ENCODE measurements at regions not wholly inside any gene's neighbourhood (a gene's known extent, or its start where the extent isn't known, plus 50 kb on each side); places are given as distances from the start of the nearest gene placed in this dataset.
"Not testable (repeated sequence)": the region's sequence is repeated elsewhere in the genome, so short reads cannot be mapped to it uniquely, and the experiment has no call there.

GRCh38 chr20:53676987-53677386 lies 83.3 kb upstream of the ZNF217 start:
- H3K27me3 ChIP-seq = no peaks in the 10 kb centered on the region
- H3K27ac ChIP-seq (replicated peaks in 1 of 4) = no peak overlapping the region
- TF ChIP-seq CTCF (IDR thresholded peaks at IDR 0.05) (no peak), POLR2A (IDR thresholded peaks at IDR 0.05; ENCODE audit: low read depth) (no peak), EP300 (IDR thresholded peaks at IDR 0.05) (no peak), POLR2AphosphoS5 (IDR thresholded peaks at IDR 0.05) (no peak)
- WGBS = 96% methylated on average over 8 of the region's 8 CpGs
- intact Hi-C loops (cut with DNase I) = no loop called here
- no peaks in the 10 kb centered on the region for H3K9me3 ChIP-seq
- H3K4me1 ChIP-seq = peaks cover 19 to 32% (median 22%) of the 10 kb centered on the region in 4 donors
- no peaks in the 10 kb centered on the region for H3K36me3 ChIP-seq
- no peak for DNase-seq (ENCODE audit: extremely low spot score)
- H3K4me3 ChIP-seq = no peak overlapping the region

GRCh38 chr20:53676519-53676822 lies 82.8 kb upstream of the ZNF217 start:
- Histone ChIP-seq H3K4me3 (no peak overlapping the region), H3K9me3 (no peaks in the 10 kb centered on the region), H3K36me3 (no peaks in the 10 kb centered on the region), H3K4me1 (peaks cover 19 to 32% (median 22%) of the 10 kb centered on the region in 4 donors), H3K27ac (replicated peaks in 1 of 4) (no peak overlapping the region), H3K27me3 (no peaks in the 10 kb centered on the region)
- intact Hi-C loops (cut with DNase I) = no loop called here
- no peak for TF ChIP-seq EP300 (IDR thresholded peaks at IDR 0.05)
- no peak for DNase-seq (ENCODE audit: extremely low spot score)
- 79% methylated on average over 2 of the region's 2 CpGs for WGBS

- DNase-seq (ENCODE audit: extremely low spot score) = no peak
- Histone ChIP-seq H3K27ac (replicated peaks in 1 of 4) (no peak overlapping the region), H3K9me3 (no peaks in the 10 kb centered on the region), H3K27me3 (no peaks in the 10 kb centered on the region), H3K4me1 (peaks cover 0 to under 1% (median under 1%) of the 10 kb centered on the region in 4 donors), H3K36me3 (no peaks in the 10 kb centered on the region), H3K4me3 (no peak overlapping the region)
- 83% methylated on average over 10 of the region's 10 CpGs for WGBS
- no peak for TF ChIP-seq POLR2A (IDR thresholded peaks at IDR 0.05; ENCODE audit: low read depth)
- no peak for TF ChIP-seq POLR2AphosphoS5 (IDR thresholded peaks at IDR 0.05)
- intact Hi-C loops (cut with DNase I) = no loop called here
Measured at GRCh38 chr20:53672484-53673129, 79.0 kb upstream of the ZNF217 start.

GRCh38 chr20:53671370-53671769 lies 77.7 kb upstream of the ZNF217 start:
- DNase-seq (ENCODE audit: extremely low spot score) = no peak
- intact Hi-C loops (cut with DNase I) = no loop called here

GRCh38 chr20:53669517-53670313 lies 76.1 kb upstream of the ZNF217 start:
- DNase-seq (ENCODE audit: extremely low spot score); intact Hi-C loops (cut with DNase I); H3K27ac ChIP-seq (replicated peaks in 1 of 4); H3K4me1 ChIP-seq; H3K36me3 ChIP-seq; H3K27me3 ChIP-seq; H3K9me3 ChIP-seq; H3K4me3 ChIP-seq: not testable (repeated sequence)
- 96% methylated on average over 16 of the region's 16 CpGs for WGBS

More at GRCh38 chr20:53671370-53671769, 77.7 kb upstream of the ZNF217 start:
- no peaks in the 10 kb centered on the region for H3K9me3 ChIP-seq
- no peak overlapping the region for H3K27ac ChIP-seq (replicated peaks in 1 of 4)
- no peak overlapping the region for H3K4me3 ChIP-seq
- H3K4me1 ChIP-seq = no peaks in the 10 kb centered on the region
- H3K36me3 ChIP-seq = no peaks in the 10 kb centered on the region
- 93% methylated on average over 2 of the region's 2 CpGs for WGBS
- no peaks in the 10 kb centered on the region for H3K27me3 ChIP-seq
- no peak for TF ChIP-seq EP300 (IDR thresholded peaks at IDR 0.05)
- TF ChIP-seq POLR2AphosphoS5 (IDR thresholded peaks at IDR 0.05) = no peak
- no peak for TF ChIP-seq POLR2A (IDR thresholded peaks at IDR 0.05; ENCODE audit: low read depth)
- no peak for TF ChIP-seq CTCF (IDR thresholded peaks at IDR 0.05)

- Histone ChIP-seq H3K36me3 (no peaks in the 10 kb centered on the region), H3K4me1 (no peaks in the 10 kb centered on the region), H3K27ac (replicated peaks in 1 of 4) (no peak overlapping the region), H3K4me3 (no peak overlapping the region), H3K9me3 (no peaks in the 10 kb centered on the region), H3K27me3 (no peaks in the 10 kb centered on the region)
- intact Hi-C loops (cut with DNase I) = no loop called here
- TF ChIP-seq CTCF (IDR thresholded peaks at IDR 0.05) = no peak
- no peak for TF ChIP-seq POLR2AphosphoS5 (IDR thresholded peaks at IDR 0.05)
- no peak for TF ChIP-seq EP300 (IDR thresholded peaks at IDR 0.05)
- TF ChIP-seq POLR2A (IDR thresholded peaks at IDR 0.05; ENCODE audit: low read depth) = no peak
- no peak for DNase-seq (ENCODE audit: extremely low spot score)
- 91% methylated on average over 9 of the region's 9 CpGs for WGBS
Measured at GRCh38 chr20:53668992-53669391, 75.4 kb upstream of the ZNF217 start.
